RKO (cell line): ENCODE measurements at regions not wholly inside any gene's neighbourhood (a gene's known extent, or its start where the extent isn't known, plus 50 kb on each side); places are given as distances from the start of the nearest gene placed in this dataset.
A peak's percentile ranks its signal among the peaks of the same experiment; 100 is the strongest.

ENCODE experiments used
- DNase-seq: peaks from one replicate; pipeline ENCODE4 v3.0.0-alpha.2; 2016; ENCODE audit warnings: low spot score

GRCh38 chr21:35222541-35222941 lies 173.4 kb upstream of the RUNX1 start:
- DNase-seq = no peak

GRCh38 chr21:35222021-35222420 lies 172.9 kb upstream of the RUNX1 start:
- DNase-seq = no peak

GRCh38 chr21:35220301-35220700 lies 171.2 kb upstream of the RUNX1 start:
- no peak for DNase-seq

- DNase-seq = no peak
Observed at GRCh38 chr21:35219719-35220118, 170.6 kb upstream of the RUNX1 start.

- DNase-seq = no peak
Observed at GRCh38 chr21:35219291-35219690, 170.2 kb upstream of the RUNX1 start.

GRCh38 chr21:35217504-35218060 lies 168.5 kb upstream of the RUNX1 start:
- DNase-seq = peak; percentile 22

- DNase-seq = no peak
Observed at GRCh38 chr21:35216996-35217395, 167.9 kb upstream of the RUNX1 start.

- DNase-seq = no peak
Observed at GRCh38 chr21:35215870-35216269, 166.8 kb upstream of the RUNX1 start.

GRCh38 chr21:35212393-35213127 lies 163.5 kb upstream of the RUNX1 start:
- no peak for DNase-seq

GRCh38 chr21:35211782-35212181 lies 162.7 kb upstream of the RUNX1 start:
- no peak for DNase-seq

- DNase-seq = no peak
Observed at GRCh38 chr21:35210093-35210492, 161.0 kb upstream of the RUNX1 start.

- no peak for DNase-seq
Observed at GRCh38 chr21:35208810-35209517, 159.9 kb upstream of the RUNX1 start.

- no peak for DNase-seq
Observed at GRCh38 chr21:35208104-35208503, 159.0 kb upstream of the RUNX1 start.

- no peak for DNase-seq
Observed at GRCh38 chr21:35207322-35207721, 158.2 kb upstream of the RUNX1 start.

- no peak for DNase-seq
Observed at GRCh38 chr21:35206141-35207125, 157.3 kb upstream of the RUNX1 start.

- DNase-seq = no peak
Observed at GRCh38 chr21:35204850-35205541, 155.9 kb upstream of the RUNX1 start.

- DNase-seq = no peak
Observed at GRCh38 chr21:35204125-35204524, 155.0 kb upstream of the RUNX1 start.

- DNase-seq = no peak
Observed at GRCh38 chr21:35203093-35203977, 154.2 kb upstream of the RUNX1 start.

- no peak for DNase-seq
Observed at GRCh38 chr21:35202431-35202830, 153.3 kb upstream of the RUNX1 start.

GRCh38 chr21:35201799-35202198 lies 152.7 kb upstream of the RUNX1 start:
- DNase-seq = no peak

GRCh38 chr21:35201288-35201687 lies 152.2 kb upstream of the RUNX1 start:
- no peak for DNase-seq
